Cardiac muscle cell (in vitro differentiated cells and primary cell): ENCODE measurements at regions not wholly inside any gene's neighbourhood (a gene's known extent, or its start where the extent isn't known, plus 50 kb on each side); places are given as distances from the start of the nearest gene placed in this dataset.

Source experiments
- DNase-seq, 2 donors: peaks; one replicate each; pipeline versions ENCODE4 v3.0.0 to v3.0.0-alpha.2; 2010 to 2017; ENCODE audit warnings: low read depth in 1 of 2, low spot score in 1 of 2
- H3K27ac ChIP-seq: fragments of 200-600 bp; sonication (generic); 2 replicates; pipeline ENCODE4 v1.5.1; 2016
- H3K27me3 ChIP-seq: fragments of 200-600 bp; sonication (generic); 2 replicates; pipeline ENCODE4 v1.6.0; 2016; ENCODE audit warnings: control low read depth
- H3K36me3 ChIP-seq: fragments of 200-600 bp; sonication (generic); 2 replicates; pipeline ENCODE4 v1.5.1; 2016; ENCODE audit warnings: control low read depth
- H3K4me1 ChIP-seq: fragments of 200-600 bp; sonication (generic); 2 replicates; pipeline ENCODE4 v1.8.1; 2017; ENCODE audit warnings: low read depth, mild to moderate bottlenecking, mixed run types
- H3K4me3 ChIP-seq: fragments of 200-600 bp; sonication (generic); 2 replicates; pipeline ENCODE4 v1.5.1; 2016; ENCODE audit warnings: mild to moderate bottlenecking
- H3K9me3 ChIP-seq: fragments of 200-600 bp; sonication (generic); 2 replicates; pipeline ENCODE4 v1.5.1; 2017; ENCODE audit warnings: low read depth, mild to moderate bottlenecking, control low read depth
- TF ChIP-seq, protein P1 (sequence below): IDR thresholded peaks from 2 replicates; pipeline ENCODE4 v1.5.1; 2012; ENCODE audit warnings: low read depth, mild to moderate bottlenecking, low read length

DNA sequence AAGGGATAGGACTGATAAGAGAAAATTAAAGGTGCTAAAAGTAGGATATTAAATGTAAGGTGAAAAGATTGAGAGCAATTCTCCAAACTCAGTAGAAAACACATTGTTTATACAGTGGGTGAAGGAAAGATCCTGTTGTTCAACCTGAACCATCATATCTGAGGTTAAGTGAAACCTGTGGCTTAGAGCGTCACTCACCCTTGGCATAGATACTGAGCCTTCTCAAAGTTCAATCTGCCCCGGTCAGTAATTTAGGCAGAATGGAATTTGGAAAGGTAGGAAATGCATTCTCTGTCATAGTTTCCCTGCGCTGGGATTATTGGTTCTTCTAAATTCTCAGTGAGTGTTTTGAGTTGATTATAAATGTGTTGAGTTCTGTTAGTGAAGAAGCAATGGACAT is 456.2 kb upstream of the NMUR2 start:
- H3K4me3 ChIP-seq = no peak overlapping the region
- DNase-seq = no peak
- no peaks in the 10 kb centered on the region for H3K9me3 ChIP-seq
- no peaks in the 10 kb centered on the region for H3K27me3 ChIP-seq
- TF ChIP-seq, protein P1, sequence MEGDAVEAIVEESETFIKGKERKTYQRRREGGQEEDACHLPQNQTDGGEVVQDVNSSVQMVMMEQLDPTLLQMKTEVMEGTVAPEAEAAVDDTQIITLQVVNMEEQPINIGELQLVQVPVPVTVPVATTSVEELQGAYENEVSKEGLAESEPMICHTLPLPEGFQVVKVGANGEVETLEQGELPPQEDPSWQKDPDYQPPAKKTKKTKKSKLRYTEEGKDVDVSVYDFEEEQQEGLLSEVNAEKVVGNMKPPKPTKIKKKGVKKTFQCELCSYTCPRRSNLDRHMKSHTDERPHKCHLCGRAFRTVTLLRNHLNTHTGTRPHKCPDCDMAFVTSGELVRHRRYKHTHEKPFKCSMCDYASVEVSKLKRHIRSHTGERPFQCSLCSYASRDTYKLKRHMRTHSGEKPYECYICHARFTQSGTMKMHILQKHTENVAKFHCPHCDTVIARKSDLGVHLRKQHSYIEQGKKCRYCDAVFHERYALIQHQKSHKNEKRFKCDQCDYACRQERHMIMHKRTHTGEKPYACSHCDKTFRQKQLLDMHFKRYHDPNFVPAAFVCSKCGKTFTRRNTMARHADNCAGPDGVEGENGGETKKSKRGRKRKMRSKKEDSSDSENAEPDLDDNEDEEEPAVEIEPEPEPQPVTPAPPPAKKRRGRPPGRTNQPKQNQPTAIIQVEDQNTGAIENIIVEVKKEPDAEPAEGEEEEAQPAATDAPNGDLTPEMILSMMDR = no peak
- H3K4me1 ChIP-seq = peaks cover 11% of the 10 kb centered on the region
- no peaks in the 10 kb centered on the region for H3K36me3 ChIP-seq
- no peak overlapping the region for H3K27ac ChIP-seq

DNA sequence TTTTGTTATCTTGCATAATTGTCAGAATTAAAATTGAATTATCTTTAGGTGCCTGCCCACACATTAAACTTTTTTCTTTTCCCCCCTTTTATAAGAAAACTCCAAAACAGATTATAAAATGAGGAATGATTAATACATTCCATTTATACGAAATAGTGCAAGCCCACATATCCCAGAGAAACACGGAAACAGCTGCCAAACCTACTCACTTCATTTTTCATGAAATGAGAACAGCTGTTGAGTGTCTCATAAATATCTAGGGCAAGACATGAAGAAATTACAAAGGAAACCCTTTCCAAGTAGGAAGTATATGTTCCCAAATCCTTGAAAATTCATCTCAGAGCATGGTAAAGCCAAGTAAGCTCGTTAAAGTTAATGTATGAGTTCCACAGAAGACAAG is 459.4 kb upstream of the NMUR2 start:
- Histone ChIP-seq H3K4me1 (no peaks in the 10 kb centered on the region), H3K27ac (no peak overlapping the region), H3K9me3 (no peaks in the 10 kb centered on the region), H3K36me3 (no peaks in the 10 kb centered on the region), H3K27me3 (no peaks in the 10 kb centered on the region), H3K4me3 (no peak overlapping the region)
- TF ChIP-seq, protein P1 = no peak
- DNase-seq = peak in 1 of 2 donors; percentile 25

DNA sequence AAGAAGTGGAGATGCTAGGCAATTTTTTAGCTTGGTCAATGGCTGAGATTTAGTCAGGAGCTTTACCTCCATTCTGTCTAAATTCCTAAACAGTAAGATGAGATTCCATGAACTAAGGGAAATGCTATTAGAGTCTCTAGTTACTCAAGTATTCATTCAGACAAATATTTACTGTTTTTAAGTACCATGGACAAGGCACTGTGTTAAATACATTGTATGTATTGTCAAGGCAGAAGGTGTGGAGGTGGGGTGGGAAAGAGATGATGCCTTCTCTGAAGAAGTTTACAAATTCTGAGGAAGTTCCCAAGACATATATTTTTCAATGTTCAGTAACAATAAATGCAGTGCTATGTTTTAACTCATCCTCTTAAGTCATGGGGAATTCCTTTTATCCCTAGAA is 459.9 kb upstream of the NMUR2 start:
- TF ChIP-seq, protein P1 = no peak
- DNase-seq = peak; percentile 30 to 52
- Histone ChIP-seq H3K27ac (no peak overlapping the region), H3K27me3 (no peaks in the 10 kb centered on the region), H3K4me3 (no peak overlapping the region), H3K4me1 (no peaks in the 10 kb centered on the region), H3K36me3 (no peaks in the 10 kb centered on the region), H3K9me3 (no peaks in the 10 kb centered on the region)

DNA sequence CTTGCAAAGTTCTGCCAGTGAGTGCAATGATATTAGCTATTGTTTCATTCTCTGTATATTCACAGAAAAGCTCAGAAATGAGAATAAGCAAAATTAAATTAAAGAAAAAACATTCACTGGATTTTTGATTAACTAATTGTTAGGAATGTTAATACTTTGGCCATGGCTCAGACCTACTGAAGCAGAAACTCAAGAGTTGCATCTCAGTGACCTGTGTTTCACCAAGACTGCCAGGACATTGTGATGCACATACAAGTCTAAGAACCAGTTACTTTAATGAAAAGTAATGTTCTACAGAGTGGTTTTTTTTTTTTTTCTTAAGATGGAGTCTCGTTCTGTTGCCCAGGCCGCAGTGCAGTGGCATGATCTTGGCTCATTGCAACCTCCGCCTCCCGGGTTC is 464.9 kb upstream of the NMUR2 start:
- no peaks in the 10 kb centered on the region for H3K4me1 ChIP-seq
- TF ChIP-seq, protein P1 = no peak
- DNase-seq = no peak

DNA sequence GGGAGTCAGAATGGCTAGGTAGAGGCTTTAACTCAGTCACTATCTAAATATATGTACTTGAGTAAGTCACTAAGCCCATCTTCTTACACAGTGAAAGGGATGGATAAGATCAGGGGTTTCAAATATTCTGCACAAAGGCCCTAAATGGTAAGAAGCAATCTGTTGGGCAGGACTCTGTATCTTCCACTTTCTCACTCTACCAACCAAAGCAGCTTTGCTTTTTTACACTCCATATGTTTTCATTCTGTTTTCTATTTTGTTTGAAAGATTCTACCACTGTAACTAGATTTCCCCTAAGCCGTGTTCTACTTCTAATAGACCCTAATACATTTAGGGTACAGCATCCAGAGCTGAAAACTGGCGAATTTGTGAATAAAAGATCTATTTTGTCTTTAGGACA is 477.5 kb upstream of the NMUR2 start:
- Histone ChIP-seq H3K27ac (no peak overlapping the region), H3K9me3 (no peaks in the 10 kb centered on the region), H3K27me3 (no peaks in the 10 kb centered on the region), H3K4me3 (no peak overlapping the region), H3K4me1 (no peaks in the 10 kb centered on the region), H3K36me3 (no peaks in the 10 kb centered on the region)
- no peak for DNase-seq
- TF ChIP-seq, protein P1 = no peak

More for the DNA sequence above, 464.9 kb upstream of the NMUR2 start:
- no peaks in the 10 kb centered on the region for H3K9me3 ChIP-seq
- no peaks in the 10 kb centered on the region for H3K36me3 ChIP-seq
- no peak overlapping the region for H3K27ac ChIP-seq
- H3K27me3 ChIP-seq = no peaks in the 10 kb centered on the region
- no peak overlapping the region for H3K4me3 ChIP-seq
